ENCODE measurements at regions not wholly inside any gene's neighbourhood (a gene's known extent, or its start where the extent isn't known, plus 50 kb on each side); places are given as distances from the start of the nearest gene placed in this dataset.
"Not testable (repeated sequence)": the region's sequence is repeated elsewhere in the genome, so short reads cannot be mapped to it uniquely, and the experiment has no call there.

DNA sequence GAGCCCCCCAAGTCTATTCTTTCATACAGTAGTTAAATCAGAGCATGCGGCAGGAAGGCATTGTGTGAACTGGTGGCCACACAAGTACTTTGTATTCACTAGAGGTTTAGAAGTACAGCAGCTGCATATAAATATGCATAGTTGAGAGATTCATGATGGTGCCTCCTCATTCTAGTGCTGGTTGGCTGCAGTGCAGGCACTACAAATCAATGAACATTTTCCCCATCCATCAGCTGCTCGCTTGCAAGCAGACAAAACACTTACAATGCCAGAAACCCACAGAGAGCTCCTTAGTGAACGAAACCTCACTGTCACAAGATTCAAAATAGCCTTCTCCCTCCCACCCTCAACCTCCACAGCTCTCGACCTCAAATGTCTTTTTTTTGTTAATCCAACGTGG lies 726.2 kb downstream of the USP25 start:
- TF ChIP-seq, protein P1, sequence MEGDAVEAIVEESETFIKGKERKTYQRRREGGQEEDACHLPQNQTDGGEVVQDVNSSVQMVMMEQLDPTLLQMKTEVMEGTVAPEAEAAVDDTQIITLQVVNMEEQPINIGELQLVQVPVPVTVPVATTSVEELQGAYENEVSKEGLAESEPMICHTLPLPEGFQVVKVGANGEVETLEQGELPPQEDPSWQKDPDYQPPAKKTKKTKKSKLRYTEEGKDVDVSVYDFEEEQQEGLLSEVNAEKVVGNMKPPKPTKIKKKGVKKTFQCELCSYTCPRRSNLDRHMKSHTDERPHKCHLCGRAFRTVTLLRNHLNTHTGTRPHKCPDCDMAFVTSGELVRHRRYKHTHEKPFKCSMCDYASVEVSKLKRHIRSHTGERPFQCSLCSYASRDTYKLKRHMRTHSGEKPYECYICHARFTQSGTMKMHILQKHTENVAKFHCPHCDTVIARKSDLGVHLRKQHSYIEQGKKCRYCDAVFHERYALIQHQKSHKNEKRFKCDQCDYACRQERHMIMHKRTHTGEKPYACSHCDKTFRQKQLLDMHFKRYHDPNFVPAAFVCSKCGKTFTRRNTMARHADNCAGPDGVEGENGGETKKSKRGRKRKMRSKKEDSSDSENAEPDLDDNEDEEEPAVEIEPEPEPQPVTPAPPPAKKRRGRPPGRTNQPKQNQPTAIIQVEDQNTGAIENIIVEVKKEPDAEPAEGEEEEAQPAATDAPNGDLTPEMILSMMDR (IDR thresholded peaks at IDR 0.05; ENCODE audit: insufficient read depth, low read length) = no peak
- DNase-seq (ENCODE audit: low read depth) = peak; percentile 3
- no peak overlapping the region for H3K4me3 ChIP-seq (ENCODE audit: low read depth, low read length)

DNA sequence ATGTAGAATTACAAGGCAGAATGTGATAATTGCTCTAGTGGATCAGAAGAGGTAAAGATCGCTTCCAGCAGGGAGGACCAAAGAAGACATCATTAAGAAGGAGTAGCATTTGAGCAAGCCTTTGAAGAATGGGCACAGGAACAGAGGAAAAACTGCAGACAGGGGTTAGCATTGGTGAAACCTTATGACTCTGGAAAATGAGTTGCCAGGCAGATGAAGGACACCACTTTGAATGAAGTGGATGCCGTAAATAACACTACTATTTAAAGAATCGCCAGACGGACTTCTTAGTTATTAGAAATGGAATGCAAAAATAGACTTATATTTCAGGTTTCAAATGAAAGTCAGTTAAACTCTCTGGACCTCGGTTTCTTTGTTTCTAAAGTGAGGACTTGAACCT lies 727.7 kb downstream of the USP25 start:
- TF ChIP-seq, protein P1 (IDR thresholded peaks at IDR 0.05; ENCODE audit: insufficient read depth, low read length) = no peak
- H3K4me3 ChIP-seq (ENCODE audit: low read depth, low read length) = no peak overlapping the region
- DNase-seq (ENCODE audit: low read depth) = no peak

DNA sequence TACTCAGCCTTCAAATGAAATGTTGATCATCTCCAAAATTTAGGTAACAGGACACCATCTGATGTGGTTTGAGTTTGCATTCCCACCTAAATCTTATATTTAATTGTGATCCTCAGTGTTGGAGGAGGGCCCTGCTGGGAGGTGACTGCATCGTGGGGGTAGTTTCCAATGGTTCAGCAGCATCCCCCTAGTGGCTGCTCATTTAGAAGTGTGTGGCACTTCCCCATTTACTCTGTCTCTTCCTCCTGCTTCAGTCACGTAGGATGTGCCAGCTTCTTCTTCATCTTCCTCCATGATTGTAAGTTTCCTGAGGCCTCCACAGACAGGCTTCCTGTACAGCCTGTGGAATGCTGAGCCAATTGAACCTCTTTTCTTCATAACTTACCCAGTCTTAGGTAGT lies 731.2 kb downstream of the USP25 start:
- H3K4me3 ChIP-seq (ENCODE audit: low read depth, low read length) = no peak overlapping the region
- DNase-seq (ENCODE audit: low read depth) = no peak
- TF ChIP-seq, protein P1 (IDR thresholded peaks at IDR 0.05; ENCODE audit: insufficient read depth, low read length) = peak; percentile 7

DNA sequence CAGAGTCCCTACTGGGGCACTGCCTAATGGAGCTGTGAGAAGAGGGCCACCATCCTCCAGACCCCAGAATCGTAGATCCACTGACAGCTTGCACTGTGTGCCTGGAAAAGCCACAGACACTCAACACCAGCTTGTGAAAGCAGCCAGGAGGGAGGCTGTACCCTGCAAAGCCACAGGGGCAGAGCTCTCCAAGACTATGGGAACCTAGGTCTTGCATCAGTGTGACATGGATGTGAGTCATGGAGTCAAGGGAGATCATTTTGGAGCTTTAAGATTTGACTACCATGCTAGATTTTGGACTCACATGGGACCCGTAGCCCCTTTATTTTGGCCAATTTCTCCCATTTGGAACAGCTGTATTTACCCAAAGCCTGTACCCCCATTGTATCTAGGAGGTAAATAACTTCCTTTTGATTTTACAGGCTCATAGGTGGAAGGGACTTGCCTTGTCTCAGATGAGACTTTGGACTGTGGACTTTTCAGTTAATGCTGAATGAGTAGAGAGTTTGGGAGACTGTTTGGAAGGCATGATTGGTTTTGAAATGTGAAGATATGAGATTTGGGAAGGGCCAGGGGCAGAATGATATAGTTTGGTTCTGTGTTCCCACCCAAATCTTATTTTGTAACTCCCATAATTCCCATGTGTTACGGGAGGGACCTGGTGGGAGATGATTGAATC lies 734.6 kb downstream of the USP25 start:
- DNase-seq (ENCODE audit: low read depth) = peak; percentile 12
- not testable (repeated sequence) for H3K4me3 ChIP-seq (ENCODE audit: low read depth, low read length)

DNA sequence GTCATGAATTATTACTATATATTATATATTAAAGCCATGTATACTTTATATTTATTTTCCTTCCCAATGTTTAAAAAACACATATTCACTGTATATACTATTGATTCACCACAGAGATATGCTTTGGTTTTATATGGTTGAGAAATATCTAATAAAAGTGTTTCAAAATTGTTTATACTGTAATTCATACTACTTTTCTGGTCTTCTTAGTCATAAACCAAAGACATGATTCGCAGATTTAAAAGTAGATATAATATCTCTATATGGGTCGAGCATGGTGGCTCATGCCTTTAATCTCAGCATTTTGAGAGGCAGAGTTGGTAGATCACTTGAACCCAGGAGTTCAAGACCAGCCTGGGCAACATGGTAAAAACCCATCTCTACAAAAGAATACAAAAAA lies 738.4 kb downstream of the USP25 start:
- no peak overlapping the region for H3K4me3 ChIP-seq (ENCODE audit: low read depth, low read length)
- TF ChIP-seq, protein P1 (IDR thresholded peaks at IDR 0.05; ENCODE audit: insufficient read depth, low read length) = no peak
- DNase-seq (ENCODE audit: low read depth) = peak; percentile 7

DNA sequence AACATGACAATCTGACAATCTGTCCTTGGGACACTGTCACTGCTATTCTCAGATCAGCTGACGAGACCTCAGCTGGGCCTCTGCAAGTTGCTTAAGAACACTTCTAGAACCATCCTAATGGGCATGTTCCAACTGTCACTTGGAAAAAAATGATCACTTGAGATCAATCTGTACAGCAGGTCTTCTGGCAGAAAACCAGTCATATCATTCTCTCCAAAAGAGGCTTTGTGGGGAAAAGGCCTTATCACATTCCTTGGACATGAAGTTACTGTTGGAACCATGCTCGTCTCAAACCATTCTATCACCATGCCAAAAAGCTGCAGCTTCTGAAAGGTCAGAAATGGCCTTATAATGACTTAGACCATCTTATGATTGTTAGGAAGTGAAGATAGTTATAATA lies 744.2 kb downstream of the USP25 start:
- DNase-seq (ENCODE audit: low read depth) = peak; percentile 62
- no peak overlapping the region for H3K4me3 ChIP-seq (ENCODE audit: low read depth, low read length)
- TF ChIP-seq, protein P1 (IDR thresholded peaks at IDR 0.05; ENCODE audit: insufficient read depth, low read length) = no peak

DNA sequence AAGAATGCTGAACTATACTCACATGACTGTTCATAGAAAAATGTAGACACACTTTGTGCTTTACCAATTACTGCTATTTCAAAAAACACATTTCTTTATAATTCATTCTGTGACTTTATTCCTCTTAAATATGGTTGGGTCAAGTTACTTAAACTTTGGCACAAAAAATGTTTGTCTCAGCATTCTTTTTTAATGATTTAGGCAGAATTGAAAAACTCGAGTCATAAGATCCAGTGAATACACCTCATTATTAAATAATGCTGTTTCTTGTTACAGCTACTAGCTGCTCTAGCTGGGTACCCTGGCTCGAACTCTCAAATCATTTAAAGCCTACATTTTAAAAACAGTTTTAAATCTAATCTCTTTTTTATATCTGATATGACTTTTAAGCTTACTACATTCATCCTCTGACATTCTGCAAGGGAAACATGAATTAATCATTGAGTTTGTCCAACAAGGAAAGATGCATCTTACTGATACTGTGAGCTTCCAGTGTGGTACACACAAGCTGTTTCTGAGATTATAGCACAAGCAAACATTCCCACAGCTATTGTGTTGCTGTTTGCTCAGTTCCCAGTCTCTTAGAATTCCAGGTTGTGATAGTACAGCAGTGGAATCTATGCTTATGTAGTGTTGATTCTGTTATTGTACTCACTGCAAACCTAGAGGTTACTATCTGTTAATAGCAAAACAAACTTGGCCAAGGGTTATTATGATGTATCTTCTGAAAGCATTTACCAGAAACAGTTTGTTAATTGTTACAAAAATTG lies 746.5 kb downstream of the USP25 start:
- DNase-seq (ENCODE audit: low read depth) = peak; percentile 11
- TF ChIP-seq, protein P1 (IDR thresholded peaks at IDR 0.05; ENCODE audit: insufficient read depth, low read length) = no peak
- H3K4me3 ChIP-seq (ENCODE audit: low read depth, low read length) = no peak overlapping the region
